Superior temporal gyrus (tissue), 1 donor: ENCODE measurements at regions not wholly inside any gene's neighbourhood (a gene's known extent, or its start where the extent isn't known, plus 50 kb on each side); places are given as distances from the start of the nearest gene placed in this dataset.
"Not testable (repeated sequence)": the region's sequence is repeated elsewhere in the genome, so short reads cannot be mapped to it uniquely, and the experiment has no call there.

Source experiments
- DNase-seq: peaks from one replicate; pipeline ENCODE4 v3.0.0-alpha.2; 2016; ENCODE audit errors: extremely low spot score

DNA sequence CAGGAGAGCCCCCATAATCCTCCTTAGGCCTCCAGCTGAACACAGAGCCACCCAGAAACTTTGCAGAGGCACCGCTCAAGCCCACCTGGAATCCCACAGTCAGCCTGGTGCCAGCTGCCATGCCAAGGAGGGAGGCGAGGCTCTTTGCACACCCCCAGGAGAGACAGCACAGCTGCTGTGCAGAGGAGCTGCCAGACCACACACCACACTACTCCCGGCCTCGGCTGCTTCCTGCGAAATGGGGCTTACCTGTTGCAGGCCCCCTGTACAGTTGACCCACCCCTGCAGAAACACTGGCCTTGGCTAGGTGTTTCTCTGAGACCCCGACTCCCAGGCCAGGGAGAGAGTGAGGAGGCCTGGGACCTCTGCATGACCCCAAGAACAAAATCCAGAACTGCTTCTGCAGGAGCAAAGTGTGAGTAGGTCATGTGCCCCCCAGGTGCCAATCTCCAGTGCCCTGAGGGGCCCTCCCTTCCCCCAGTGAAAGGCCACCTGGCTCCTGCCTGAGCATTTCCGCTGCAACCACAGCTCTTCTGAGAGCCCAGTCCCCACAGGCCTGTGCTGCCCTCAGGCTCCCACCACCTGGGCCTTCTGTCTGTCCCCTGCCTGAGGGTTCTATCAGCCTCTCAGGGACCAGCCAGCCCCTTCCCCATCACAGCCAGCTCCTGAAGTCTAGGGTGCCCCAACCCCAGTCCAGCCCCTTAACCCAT is 580.4 kb downstream of the UQCRFS1 start:
- DNase-seq: no peak

DNA sequence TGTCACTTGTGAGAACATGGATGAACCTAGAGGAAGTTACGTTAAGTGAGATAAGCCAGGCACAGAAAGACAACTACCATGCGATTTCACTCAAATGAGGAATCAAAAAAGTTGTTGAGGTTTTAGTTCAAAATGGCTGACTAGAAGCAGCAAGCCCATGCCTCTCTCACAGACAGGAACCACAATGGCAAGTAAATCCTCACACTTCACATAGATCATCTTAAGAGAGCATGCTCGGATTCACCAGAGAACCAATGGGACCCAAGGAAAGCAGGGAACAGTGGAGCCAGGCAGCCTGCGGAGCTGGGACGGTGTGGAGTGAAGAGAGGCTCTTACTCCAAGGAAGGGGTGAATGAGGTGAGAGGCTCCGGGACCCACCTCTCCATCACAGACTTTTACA is 581.0 kb downstream of the UQCRFS1 start:
- no peak for DNase-seq

DNA sequence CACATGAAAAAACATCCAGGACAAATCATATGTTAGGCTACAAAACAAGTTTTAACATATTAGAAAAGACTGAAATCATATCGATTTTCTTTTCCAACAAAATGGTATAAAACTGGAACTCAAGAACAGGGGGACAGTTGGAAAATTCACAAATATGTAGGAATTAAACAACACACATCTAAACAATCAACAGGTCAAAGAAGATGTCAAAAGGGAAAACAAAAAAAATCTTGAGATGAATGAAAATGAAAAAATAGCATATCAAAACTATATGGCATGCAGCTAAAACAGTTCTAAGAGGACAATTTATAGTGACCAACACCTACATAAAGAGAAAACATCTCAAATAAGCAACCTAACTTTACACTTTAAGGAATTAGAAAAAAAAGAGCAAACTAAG is 585.3 kb downstream of the UQCRFS1 start:
- no peak for DNase-seq

DNA sequence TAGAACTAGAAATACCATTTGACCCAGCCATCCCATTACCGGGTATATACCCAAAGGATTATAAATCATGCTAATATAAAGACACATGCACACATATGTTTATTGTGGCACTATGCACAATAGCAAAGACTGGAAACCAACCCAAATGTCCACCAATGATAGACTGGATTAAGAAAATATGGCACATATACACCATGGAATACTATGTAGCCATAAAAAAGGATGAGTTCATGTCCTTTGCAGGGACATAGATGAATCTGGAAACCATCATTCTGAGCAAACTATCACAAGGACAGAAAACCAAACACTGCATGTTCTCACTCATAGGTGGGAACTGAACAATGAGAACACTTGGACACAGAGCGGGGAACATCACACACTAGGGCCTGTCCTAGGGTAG is 586.5 kb downstream of the UQCRFS1 start:
- not testable (repeated sequence) for DNase-seq

DNA sequence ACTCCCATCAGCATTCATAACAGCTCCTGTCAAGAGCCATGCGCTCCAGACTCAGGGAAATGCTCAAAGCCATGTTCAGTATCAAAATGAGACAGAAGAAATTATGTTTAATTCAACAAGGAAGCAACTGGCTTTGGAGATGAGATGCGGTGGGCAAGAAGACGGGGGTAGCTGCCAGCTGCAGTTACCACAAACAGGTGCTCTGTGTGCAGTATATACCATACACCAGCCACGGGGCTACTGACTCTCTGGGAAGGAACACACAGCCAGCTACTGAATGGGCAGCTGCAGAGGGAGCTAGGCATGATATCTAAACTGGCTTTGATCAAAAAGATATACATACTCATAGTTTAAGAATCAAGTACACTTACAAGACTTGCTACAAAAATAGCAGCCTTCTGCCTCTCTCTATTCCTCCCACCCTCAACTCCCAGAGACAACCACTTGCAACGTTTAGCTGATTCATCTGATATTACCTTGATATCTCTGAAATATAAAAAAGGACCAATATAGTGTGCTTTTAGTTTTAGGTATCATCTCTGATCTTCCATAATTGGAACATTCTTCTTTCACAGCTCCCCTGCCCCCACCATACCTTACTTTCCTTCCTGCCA is 593.0 kb downstream of the UQCRFS1 start:
- DNase-seq: no peak

DNA sequence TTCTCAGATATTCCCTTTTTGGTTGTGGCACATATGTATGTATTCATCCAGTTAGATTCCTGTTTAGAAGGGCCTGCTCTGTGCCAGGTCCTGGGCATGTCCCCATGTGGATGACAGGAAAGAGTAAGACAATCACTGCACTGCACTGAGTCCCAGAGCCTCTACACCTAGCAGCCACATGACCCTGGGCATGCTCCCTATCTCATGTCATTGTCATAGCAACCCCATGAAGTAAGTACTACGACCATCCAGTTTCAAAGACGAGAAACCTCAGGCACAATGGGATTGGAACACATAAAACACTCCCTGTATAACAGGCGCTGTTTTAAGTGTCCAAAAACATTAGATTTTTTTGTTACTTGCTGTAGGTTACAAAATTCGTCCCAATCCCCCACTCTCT is 594.4 kb downstream of the UQCRFS1 start:
- no peak for DNase-seq

DNA sequence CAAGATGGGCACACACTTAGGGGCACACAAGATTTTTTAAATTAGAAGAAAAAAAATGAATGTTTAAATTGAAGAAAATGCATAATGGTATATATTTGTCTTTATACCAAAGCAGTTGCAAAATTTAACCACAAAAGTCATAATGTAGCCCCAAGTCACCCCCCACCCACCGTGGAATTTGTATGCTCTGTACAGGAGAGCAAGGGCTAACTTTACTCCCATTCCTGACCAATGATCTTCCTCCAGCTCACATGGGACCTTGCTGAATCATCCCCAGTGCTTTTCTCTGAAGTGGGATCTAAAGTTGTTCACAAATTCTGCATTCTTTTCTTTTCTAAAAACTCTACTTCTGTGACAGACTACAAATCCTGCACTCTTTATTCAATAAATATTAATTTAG is 597.0 kb downstream of the UQCRFS1 start:
- DNase-seq: no peak

DNA sequence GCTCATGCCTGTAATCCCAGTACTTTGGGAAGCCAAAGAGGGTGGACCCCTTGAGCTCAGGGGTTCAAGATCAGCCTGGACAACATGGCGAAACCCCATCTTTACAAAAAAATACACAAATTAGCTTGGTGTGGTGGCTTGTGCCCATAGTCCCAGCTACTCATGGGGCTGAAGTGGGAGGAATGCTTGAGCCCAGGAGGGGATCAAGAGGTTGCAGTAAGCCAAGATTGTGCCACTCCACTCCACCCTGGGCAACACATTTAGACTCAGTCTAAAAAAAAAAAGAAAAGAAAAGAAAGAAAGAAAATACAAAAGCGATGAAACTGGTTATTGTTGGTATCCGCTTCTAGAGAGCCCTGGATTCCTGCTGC is 597.4 kb downstream of the UQCRFS1 start:
- no peak for DNase-seq

DNA sequence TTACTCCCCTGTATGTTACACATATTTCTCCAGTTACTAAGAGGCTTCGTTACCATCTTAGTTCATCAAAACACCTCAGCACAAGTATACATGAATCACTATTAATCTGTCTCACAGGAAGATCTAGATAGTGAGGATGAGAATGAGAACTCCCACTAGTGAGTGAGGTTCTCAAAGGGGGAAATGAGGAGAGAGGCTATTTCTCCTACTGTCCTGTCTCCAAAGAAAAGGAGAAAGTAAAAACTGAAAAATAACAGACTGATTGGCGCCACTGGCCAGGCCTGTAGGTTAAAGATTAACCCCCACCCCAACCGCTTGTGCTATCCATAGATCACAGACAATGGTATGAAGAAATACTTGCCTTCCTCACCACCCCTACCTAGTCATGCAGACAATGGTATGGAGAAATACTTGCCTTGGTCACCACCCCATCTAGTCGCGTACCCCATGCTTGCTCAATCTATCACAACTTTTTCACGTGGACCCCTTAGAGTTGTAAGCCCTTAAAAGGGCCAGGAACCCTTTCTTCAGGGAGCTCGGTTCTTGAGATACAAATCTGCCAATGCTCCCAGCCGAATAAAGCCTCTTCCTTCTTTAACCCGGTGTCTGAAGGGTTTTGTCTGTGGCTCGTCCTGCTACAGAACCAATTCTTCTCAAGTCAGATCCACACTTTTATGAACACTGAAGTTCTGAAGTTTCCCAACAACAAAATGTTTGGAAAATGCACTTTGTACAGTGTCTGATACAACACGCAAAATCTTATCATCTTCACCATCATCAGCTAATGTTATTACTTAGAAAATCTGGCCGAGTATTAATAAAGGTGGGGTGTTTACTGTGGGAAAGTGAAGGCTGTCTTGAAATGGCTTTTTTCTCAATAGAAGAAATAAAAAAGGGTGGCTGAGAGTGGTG is 598.1 kb downstream of the UQCRFS1 start:
- DNase-seq: no peak

DNA sequence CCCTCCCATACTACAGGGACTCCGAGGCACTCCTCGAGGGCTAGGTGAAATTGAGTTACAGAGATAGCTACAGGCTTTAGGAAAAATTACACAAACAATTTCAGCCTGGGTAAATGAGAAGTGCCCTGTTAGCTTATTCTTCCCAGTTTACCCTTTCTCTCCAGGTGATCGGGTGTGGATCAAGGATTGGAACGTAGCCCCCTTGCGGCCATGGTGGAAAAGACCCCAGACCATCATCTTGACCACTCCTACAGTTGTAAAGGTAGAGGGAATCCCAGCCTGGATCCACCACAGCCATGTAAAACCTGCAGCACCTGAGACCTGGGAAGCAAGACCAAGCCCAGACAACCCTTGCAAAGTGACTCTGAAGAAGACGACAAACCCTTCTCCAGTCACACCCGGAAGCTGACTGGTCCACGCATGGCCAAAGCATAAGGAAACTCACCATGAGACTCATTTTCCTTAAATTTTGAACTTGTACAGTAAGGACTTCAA is 600.6 kb downstream of the UQCRFS1 start:
- no peak for DNase-seq

DNA sequence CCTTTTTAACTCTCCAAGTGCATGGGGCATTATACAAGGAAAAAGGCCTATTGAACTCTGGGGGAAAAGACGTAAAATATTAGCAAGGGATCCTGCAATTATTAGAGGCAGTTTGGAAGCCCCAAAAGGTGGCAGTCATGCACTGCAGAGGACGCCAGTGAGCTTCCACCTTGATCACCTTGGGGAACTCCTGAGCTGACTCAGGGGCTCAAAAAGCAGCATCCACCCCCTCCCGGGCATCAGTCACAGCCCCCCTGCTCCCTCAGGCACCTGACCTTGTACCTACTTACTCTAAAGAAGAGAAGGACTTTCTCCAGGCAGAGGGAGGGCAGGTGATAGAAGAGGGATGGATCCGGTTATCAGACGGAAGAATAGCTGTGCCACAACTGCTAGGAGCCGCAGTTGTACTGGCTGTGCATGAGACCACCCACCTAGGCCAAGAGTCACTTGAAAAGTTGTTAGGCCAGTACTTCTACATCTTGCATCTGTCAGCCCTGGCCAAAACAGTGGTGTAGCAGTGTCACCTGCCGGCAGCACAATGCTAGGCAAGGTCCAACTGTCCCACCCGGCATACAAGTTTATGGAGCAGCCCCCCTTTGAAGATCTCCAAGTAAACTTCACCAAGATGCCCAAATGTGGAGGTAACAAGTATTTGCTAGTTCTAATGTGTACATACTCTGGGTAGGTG is 601.6 kb downstream of the UQCRFS1 start:
- DNase-seq: not testable (repeated sequence)

DNA sequence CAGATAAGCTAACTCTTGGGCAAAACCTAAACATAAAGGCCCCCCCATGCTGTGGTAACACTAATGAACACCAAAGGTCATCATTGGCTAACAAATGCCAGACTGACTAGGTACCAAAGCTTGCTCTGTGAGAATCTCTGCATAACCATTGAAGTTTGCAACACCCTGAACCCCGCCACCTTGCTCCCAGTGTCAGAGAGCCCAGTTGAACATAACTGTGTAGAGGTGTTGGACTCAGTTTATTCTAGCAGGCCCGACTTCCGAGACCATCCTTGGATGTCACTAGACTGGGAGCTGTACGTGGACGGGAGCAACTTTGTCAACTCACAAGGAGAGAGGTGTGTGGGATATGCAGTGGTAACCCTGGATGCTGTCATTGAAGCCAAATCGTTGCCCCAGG is 602.2 kb downstream of the UQCRFS1 start:
- DNase-seq: no peak

DNA sequence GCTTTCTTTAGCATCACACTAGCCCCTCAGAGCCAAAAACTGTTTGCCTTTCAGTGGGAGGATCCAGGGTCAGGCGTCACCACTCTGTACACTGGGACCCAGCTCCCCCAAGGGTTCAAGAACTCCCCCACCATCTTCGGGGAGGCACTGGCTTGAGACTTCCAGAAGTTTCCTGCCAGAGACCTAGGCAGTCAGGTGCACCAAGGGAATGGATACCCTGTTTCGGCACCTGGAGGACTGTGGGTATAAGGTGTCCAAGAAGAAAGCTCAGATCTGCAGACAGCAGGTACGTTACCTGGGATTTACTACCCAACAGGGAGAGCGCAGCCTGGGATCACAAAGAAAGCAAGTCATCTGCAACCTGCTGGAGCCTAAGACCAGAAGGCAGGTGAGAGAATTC is 603.0 kb downstream of the UQCRFS1 start:
- DNase-seq: no peak

DNA sequence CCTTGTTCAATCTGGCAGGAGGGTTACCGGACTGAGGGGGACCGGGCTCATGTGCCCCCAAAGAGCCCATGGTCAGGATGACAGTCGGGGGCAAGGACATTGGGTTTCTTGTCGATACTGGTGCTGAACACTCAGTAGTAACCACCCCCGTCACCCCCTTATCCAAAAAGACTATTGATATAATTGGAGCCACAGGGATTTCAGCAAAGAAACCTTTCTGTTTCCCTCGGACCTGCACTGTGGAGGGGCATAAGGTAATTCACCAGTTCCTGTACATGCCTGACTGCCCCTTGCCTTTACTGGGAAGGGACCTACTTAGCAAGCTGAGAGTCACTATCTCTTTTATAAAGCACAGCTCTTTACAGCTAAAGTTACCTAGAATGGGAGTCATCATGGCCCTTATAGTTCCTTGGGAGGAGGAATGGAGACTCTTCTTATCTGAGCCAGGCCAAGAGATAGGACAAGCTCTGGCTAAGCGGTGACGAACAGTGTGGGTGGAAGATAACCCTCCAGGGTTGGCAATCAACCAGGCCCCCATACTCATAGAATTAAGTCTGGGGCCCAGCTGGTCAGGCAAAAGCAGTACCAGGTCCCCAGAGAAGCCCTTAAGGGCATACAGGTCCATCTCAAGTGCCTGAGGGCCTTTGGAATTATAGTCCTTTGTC is 603.7 kb downstream of the UQCRFS1 start:
- DNase-seq: no peak

DNA sequence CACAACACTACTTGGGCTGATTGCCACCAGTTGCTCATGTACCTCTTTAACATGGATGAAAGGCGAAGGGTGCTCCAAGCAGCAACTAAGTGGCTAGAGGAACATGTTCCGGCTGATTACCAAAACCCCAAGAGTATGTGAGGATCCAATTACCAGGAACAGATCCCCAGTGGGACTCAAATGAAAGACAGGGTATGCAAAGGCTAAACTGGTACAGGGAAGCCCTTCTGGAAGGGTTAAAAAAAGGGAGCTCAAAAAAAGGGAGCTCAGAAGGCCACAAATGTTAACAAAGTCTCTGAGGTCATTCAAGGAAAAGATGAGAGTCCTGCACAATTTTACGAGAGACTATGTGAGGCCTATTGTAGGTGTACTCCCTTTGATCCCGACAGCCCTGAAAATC is 604.7 kb downstream of the UQCRFS1 start:
- DNase-seq: no peak

DNA sequence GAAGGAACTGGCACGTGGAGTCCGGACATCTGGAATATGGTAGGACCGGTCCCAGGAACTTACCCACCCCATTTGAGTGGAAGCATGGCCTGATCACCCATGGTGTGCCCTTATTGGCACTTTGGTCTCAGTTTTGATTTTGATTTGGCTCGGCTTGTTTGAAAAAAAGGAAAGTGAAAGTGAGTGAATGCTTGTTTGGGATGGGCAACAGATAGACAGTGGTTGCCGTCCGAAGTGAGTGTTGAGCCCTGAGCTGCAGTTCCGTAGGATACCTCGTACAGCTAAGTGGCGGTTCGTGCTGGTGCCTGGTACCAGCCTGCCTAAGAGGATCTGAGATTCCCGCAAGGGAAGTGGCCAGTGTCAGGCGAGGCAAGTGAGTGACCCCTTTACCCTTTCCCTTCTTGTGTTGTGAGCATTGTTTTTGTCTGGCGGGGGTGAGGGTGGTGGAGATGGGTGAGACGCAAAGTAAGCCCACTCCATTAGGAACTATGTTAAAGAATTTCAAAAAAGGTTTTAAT is 605.8 kb downstream of the UQCRFS1 start:
- no peak for DNase-seq

DNA sequence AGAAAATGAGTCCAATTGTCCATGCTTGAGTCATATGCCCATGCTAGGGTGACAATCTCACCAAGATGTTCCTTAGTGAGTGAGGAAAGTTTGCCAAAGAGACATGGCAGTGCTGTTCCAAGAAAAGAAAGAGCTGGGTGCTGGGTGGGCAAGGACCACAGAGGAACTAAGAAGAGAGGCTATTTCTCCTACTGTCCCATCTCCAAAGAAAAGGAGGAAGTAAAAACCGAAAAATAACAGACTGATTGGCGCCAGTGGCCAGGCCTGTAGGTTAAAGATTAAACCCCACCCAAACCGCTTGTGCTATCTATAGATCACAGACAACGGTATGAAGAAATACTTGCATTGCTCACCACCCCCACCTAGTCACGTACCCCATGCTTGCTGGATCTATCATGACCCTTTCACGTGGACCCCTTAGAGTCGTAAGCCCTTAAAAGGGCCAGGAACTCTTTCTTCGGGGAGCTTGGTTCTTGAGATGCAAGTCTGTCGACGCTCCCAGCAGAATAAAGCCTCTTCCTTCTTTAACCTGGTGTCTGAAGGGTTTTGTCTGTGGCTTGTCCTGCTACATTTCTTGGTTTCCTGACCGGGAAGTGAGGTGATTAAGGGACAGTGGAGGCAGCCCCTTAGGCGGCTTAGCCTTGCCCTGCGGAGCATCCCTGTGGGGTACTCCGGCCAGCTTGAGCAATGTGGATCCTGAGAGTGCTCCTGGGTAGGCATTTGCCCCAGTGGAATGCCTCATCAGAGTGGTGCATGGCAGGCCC is 606.5 kb downstream of the UQCRFS1 start:
- no peak for DNase-seq

DNA sequence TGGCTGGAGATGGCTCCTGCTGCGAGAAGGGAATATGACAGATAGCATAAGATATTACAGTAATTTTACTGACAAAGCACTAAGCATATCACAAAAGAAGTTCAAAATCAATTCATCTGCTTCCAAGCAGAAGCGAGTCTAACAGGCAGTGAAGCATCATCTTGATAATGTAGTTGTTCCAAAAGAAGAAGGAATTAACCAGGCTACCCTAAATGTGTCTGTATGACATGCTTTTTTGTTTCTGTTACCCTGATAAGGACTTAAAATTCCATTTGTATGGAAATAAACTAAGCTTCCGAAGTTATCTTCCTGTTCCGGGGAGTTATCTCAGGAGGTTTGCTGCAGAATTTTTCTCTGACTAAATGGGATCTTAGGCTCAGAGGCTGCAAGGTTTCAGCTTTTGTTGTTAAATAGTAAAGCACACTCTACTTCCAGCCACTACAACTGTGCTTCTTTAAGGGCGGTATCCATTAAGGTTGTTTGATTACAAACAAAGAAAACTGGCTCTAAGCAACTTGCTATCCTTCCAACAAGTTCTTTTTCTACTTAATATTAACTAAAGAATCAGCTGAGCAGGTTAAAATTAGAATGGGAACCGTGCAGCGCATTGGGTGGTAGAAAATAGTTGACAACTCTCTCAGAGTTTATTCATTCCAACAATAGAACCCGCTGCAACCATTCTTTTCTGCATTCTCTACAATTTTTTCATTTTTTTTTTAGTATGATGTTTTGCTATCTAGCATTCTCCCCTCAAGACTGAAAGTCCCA is 607.3 kb downstream of the UQCRFS1 start:
- DNase-seq: no peak

DNA sequence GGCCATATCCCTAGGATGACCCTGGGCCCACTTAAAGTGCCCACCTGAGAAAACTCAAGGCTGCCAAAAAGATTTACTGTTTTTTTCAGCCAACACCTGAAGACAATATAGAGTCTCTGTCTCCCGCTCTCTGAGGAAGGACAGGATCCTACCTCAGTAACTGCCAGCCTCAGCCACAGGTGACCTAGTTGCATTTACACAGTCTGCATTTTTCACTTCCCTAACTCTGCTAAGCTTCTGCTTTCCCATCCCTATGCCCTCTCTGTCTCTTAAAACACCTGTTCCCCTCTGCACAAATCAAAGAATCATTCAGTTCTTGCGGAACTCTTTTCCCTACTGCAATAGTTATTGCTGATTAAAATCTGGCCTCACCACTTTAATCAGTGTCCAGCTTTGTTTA is 609.5 kb downstream of the UQCRFS1 start:
- DNase-seq: no peak
